IMR-90 (cell line): ENCODE measurements at regions not wholly inside any gene's neighbourhood (a gene's known extent, or its start where the extent isn't known, plus 50 kb on each side); places are given as distances from the start of the nearest gene placed in this dataset.
A peak's percentile ranks its signal among the peaks of the same experiment; 100 is the strongest.

Source experiments
- ATAC-seq: fragments of 200-7000 bp; cut with Tn5 transposase; 2 replicates; pipeline ENCODE4 v1.9.1; 2020; ENCODE audit warnings: low read depth, mild to moderate bottlenecking, moderate library complexity
- BruUV-seq: library from RNA; stranded (reverse); fragments of 400-500 nt; replicated peaks from 2 replicates; lab custom pipeline; 2021; lab: Mats Ljungman, UMichigan
- CTCF ChIA-PET: fragments of 300-600 bp; formaldehyde crosslinking; extraction: SDS; loops from one replicate; lab custom pipeline; 2021; ENCODE audit warnings: antibody characterized with exemption; lab: Yijun Ruan, JAX
- POLR2A ChIA-PET: fragments of 300-600 bp; sonication (Branson Sonifier 250); formaldehyde crosslinking; loops from one replicate; lab custom pipeline; 2022; ENCODE audit warnings: antibody characterized with exemption; ENCODE audit not compliant: unreplicated experiment; lab: Charles Lee
- DNase-seq: peaks from one replicate; pipeline ENCODE4 v3.0.0; 2013
- H2AFZ ChIP-seq: replicated peaks from 2 replicates; pipeline ENCODE3; 2013; ENCODE audit warnings: low read length, mild to moderate bottlenecking; ENCODE audit not compliant: poor library complexity
- H2AK5ac ChIP-seq: 2 replicates; pipeline ENCODE4 v1.6.1; 2013; ENCODE audit warnings: low read depth, low read length, inconsistent platforms
- H2AK9ac ChIP-seq: replicated peaks from 2 replicates; pipeline ENCODE3; 2013; ENCODE audit warnings: mild to moderate bottlenecking, low read depth, low read length, moderate library complexity; ENCODE audit not compliant: poor library complexity
- H2BK120ac ChIP-seq: 2 replicates; pipeline ENCODE4 v1.6.1; 2013; ENCODE audit warnings: low read depth, low read length, inconsistent platforms
- H2BK15ac ChIP-seq: 3 replicates; pipeline ENCODE4 v1.6.1; 2013; ENCODE audit warnings: low read depth, low read length, inconsistent platforms
- H2BK20ac ChIP-seq: 2 replicates; pipeline ENCODE4 v1.6.1; 2013; ENCODE audit warnings: low read depth, mild to moderate bottlenecking, inconsistent platforms, low read length, moderate library complexity
- H2BK5ac ChIP-seq: 2 replicates; pipeline ENCODE4 v1.6.1; 2013; ENCODE audit warnings: mild to moderate bottlenecking, low read depth, low read length, inconsistent platforms; ENCODE audit not compliant: poor library complexity, severe bottlenecking
- H3K14ac ChIP-seq: replicated peaks from 2 replicates; pipeline ENCODE4 v1.6.1; 2013; ENCODE audit warnings: low read depth, low read length, inconsistent platforms
- H3K18ac ChIP-seq: 2 replicates; pipeline ENCODE4 v1.6.1; 2013; ENCODE audit warnings: low read depth, low read length, control low read depth
- H3K23ac ChIP-seq: 2 replicates; pipeline ENCODE4 v1.6.1; 2013; ENCODE audit warnings: low read depth, low read length, inconsistent platforms
- H3K27ac ChIP-seq: 2 replicates; pipeline ENCODE4 v1.5.1; 2013; ENCODE audit warnings: mild to moderate bottlenecking, control low read depth, low read length; ENCODE audit not compliant: insufficient read depth
- H3K27me3 ChIP-seq: 2 replicates; pipeline ENCODE4 v1.6.1; 2013; ENCODE audit warnings: low read length; ENCODE audit not compliant: control insufficient read depth, insufficient read depth
- H3K36me3 ChIP-seq: 2 replicates; pipeline ENCODE4 v1.6.1; 2013; ENCODE audit warnings: low read length, mixed read lengths; ENCODE audit not compliant: control insufficient read depth, insufficient read depth
- H3K4ac ChIP-seq: 2 replicates; pipeline ENCODE4 v1.6.1; 2013; ENCODE audit warnings: low read depth, low read length, inconsistent platforms
- H3K4me1 ChIP-seq: 2 replicates; pipeline ENCODE4 v1.6.1; 2013; ENCODE audit warnings: low read length, mixed read lengths; ENCODE audit not compliant: control insufficient read depth, insufficient read depth
- H3K4me2 ChIP-seq: 2 replicates; pipeline ENCODE4 v1.6.1; 2013; ENCODE audit warnings: low read depth, mild to moderate bottlenecking, control low read depth, low read length, moderate library complexity
- H3K4me3 ChIP-seq: 2 replicates; pipeline ENCODE4 v1.5.1; 2013; ENCODE audit warnings: low read depth, mild to moderate bottlenecking, control low read depth, low read length, moderate library complexity; ENCODE audit not compliant: insufficient read depth
- H3K56ac ChIP-seq: 2 replicates; pipeline ENCODE4 v1.6.1; 2013; ENCODE audit warnings: low read length, inconsistent platforms; ENCODE audit not compliant: insufficient read depth; ENCODE audit errors: extremely low read depth
- H3K79me1 ChIP-seq, 2 experiments: 2 replicates each; pipeline ENCODE4 v1.6.1; 2013; ENCODE audit warnings: low read length in 2 of 2, inconsistent platforms in 1 of 2, low read depth in 1 of 2
- H3K9ac ChIP-seq: 2 replicates; pipeline ENCODE4 v1.6.1; 2013; ENCODE audit warnings: low read depth, low read length, control low read depth
- H3K9me1 ChIP-seq: 2 replicates; pipeline ENCODE4 v1.6.1; 2013; ENCODE audit warnings: low read length, inconsistent platforms; ENCODE audit not compliant: insufficient read depth
- H3K9me3 ChIP-seq: 2 replicates; pipeline ENCODE4 v1.6.1; 2013; ENCODE audit warnings: low read length; ENCODE audit not compliant: control insufficient read depth, insufficient read depth
- H4K20me1 ChIP-seq: 2 replicates; pipeline ENCODE4 v1.6.1; 2013; ENCODE audit warnings: low read length, inconsistent platforms; ENCODE audit not compliant: insufficient read depth
- H4K5ac ChIP-seq: 2 replicates; pipeline ENCODE4 v1.6.1; 2013; ENCODE audit warnings: mild to moderate bottlenecking, low read depth, low read length, control low read depth
- H4K8ac ChIP-seq, 2 experiments: 2 replicates each; pipeline ENCODE4 v1.6.1; 2013; ENCODE audit warnings: low read depth in 2 of 2, low read length in 2 of 2, control low read depth in 1 of 2, inconsistent platforms in 1 of 2
- H4K91ac ChIP-seq: 2 replicates; pipeline ENCODE4 v1.6.1; 2013; ENCODE audit warnings: low read depth, low read length, inconsistent platforms; ENCODE audit not compliant: insufficient read depth
- BHLHE40 ChIP-seq: fragments of 150-350 bp; IDR thresholded peaks from 2 replicates; pipeline ENCODE4 v1.6.1; 2016; ENCODE audit warnings: mild to moderate bottlenecking, low read depth, low read length
- FOS ChIP-seq: fragments of 150-350 bp; IDR thresholded peaks from 2 replicates; pipeline ENCODE4 v1.6.1; 2016; ENCODE audit warnings: low read depth, low read length
- MAFK ChIP-seq: IDR thresholded peaks from 2 replicates; pipeline ENCODE4 v1.6.1; 2012; ENCODE audit warnings: low read depth, low read length, improper control_type of control experiment
- NFE2L2 ChIP-seq: fragments of 150-350 bp; IDR thresholded peaks from 2 replicates; pipeline ENCODE4 v1.6.1; 2016; ENCODE audit warnings: low read depth, mild to moderate bottlenecking, low read length
- RAD21 ChIP-seq: IDR thresholded peaks from 2 replicates; pipeline ENCODE4 v1.6.1; 2012; ENCODE audit warnings: low read length, improper control_type of control experiment
- RFX5 ChIP-seq: IDR thresholded peaks from 2 replicates; pipeline ENCODE4 v1.8.0; 2012; ENCODE audit warnings: low read depth, mild to moderate bottlenecking, low read length, moderate library complexity
- SMC3 ChIP-seq: fragments of 150-350 bp; IDR thresholded peaks from 2 replicates; pipeline ENCODE4 v1.6.1; 2016; ENCODE audit warnings: low read depth, mild to moderate bottlenecking, antibody characterized with exemption, low read length, moderate library complexity
- WGBS, 2 experiments: methylation state at CpG; one replicate each; pipeline versions ENCODE4 v1.1.5 to v1.1.7; 2013; ENCODE audit warnings: missing lambda C conversion rate in 2 of 2; ENCODE audit not compliant: insufficient read length in 1 of 2; ENCODE audit errors: extremely low coverage in 2 of 2; 5-methylcytosine and 5-hydroxymethylcytosine counted together
- dilution Hi-C: fragments of 300-500 bp; cut with HindIII; formaldehyde crosslinking; loops from one replicate; pipeline ENCODE4 v1.14.3; 2018; ENCODE audit warnings: low sequenced_read_pairs; ENCODE audit not compliant: unreplicated experiment
- in situ Hi-C: fragments of 300-500 bp; cut with MboI; formaldehyde crosslinking; loops from 3 replicates; pipeline ENCODE4 v1.14.3; 2019; ENCODE audit warnings: low sequenced_read_pairs, inconsistent platforms, mixed read lengths
- intact Hi-C: fragments of 100-400 bp; cut with micrococcal nuclease; formaldehyde crosslinking; loops from 2 replicates; pipeline ENCODE4 v1.10.0; 2022
- TF ChIP-seq, protein P1 (sequence below): fragments of 150-350 bp; IDR thresholded peaks from 2 replicates; pipeline ENCODE4 v1.6.1; 2016; ENCODE audit warnings: low read depth, mild to moderate bottlenecking, low read length, moderate library complexity, borderline replicate concordance

DNA sequence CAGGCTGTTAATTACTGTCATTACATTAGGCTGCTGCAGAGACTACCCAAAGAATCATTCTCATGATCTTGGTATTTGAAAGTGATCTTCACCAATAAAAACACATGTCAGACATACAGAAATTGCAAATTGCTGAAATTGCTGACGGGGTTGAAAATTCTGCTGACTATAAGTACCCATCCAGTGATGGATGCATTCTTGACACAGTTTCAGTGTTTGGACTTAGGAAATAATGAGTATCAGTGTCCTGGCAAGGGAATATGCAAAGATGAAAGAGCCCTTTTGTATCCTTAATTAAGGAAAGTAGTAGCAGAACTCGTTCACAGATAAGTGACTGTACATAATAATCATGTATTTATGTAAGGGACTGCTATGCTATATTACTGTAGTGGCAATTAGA, 221.1 kb upstream of the ATP5MC3 start:
- H2BK120ac ChIP-seq, result no peak overlapping the region
- H3K27me3 ChIP-seq, result no peaks in the 10 kb centered on the region
- POLR2A ChIA-PET, result no interaction called here
- dilution Hi-C loops (no loop called here), in situ Hi-C loops (no loop called here), intact Hi-C loops (no loop called here)
- WGBS, 2 experiments, result no CpG with 5 or more reads among the region's 2 CpGs
- DNase-seq (no peak), ATAC-seq (no peak)
- no peak overlapping the region for H3K14ac ChIP-seq
- CTCF ChIA-PET, result no interaction called here
- H3K18ac ChIP-seq, result no peak overlapping the region
- H4K20me1 ChIP-seq, result no peaks in the 10 kb centered on the region
- no peaks in the 10 kb centered on the region for H3K36me3 ChIP-seq
- H2AFZ ChIP-seq, result no peak overlapping the region
- H3K56ac ChIP-seq, result no peak overlapping the region
- H3K4me2 ChIP-seq, result no peak overlapping the region
- H3K9me3 ChIP-seq, result no peaks in the 10 kb centered on the region
- H2BK20ac ChIP-seq, result no peak overlapping the region
- H2AK9ac ChIP-seq, result no peak overlapping the region
- H4K5ac ChIP-seq, result no peak overlapping the region
- H2BK15ac ChIP-seq, result no peak overlapping the region
- H3K79me1 ChIP-seq, result no peaks in the 10 kb centered on the region
- no peaks in the 10 kb centered on the region for H3K4me1 ChIP-seq
- H3K9ac ChIP-seq, result no peak overlapping the region
- H3K4me3 ChIP-seq, result no peak overlapping the region
- H3K9me1 ChIP-seq, result no peaks in the 10 kb centered on the region
- TF ChIP-seq MAFK, result peak; percentile 90
- TF ChIP-seq RFX5, result no peak
- TF ChIP-seq, protein P1, sequence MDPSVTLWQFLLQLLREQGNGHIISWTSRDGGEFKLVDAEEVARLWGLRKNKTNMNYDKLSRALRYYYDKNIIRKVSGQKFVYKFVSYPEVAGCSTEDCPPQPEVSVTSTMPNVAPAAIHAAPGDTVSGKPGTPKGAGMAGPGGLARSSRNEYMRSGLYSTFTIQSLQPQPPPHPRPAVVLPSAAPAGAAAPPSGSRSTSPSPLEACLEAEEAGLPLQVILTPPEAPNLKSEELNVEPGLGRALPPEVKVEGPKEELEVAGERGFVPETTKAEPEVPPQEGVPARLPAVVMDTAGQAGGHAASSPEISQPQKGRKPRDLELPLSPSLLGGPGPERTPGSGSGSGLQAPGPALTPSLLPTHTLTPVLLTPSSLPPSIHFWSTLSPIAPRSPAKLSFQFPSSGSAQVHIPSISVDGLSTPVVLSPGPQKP, result no peak
- TF ChIP-seq FOS, result no peak
- no peak for TF ChIP-seq SMC3
- TF ChIP-seq BHLHE40, result no peak
- no peak for TF ChIP-seq RAD21
- no peak for TF ChIP-seq NFE2L2
- no TSS peak for BruUV-seq
- H2AK5ac ChIP-seq, result no peak overlapping the region
- no peak overlapping the region for H4K8ac ChIP-seq
- no peak overlapping the region for H3K4ac ChIP-seq
- H2BK5ac ChIP-seq, result no peak overlapping the region
- H3K27ac ChIP-seq, result no peak overlapping the region
- no peak overlapping the region for H3K23ac ChIP-seq
- H4K91ac ChIP-seq, result no peak overlapping the region
